HG03095 (cell line): ENCODE measurements at regions not wholly inside any gene's neighbourhood (a gene's known extent, or its start where the extent isn't known, plus 50 kb on each side); places are given as distances from the start of the nearest gene placed in this dataset.

Experiments
- ATAC-seq: cut with Tn5 transposase; IDR thresholded peaks from one replicate; pipeline ENCODE4 v1.9.1; 2021; ENCODE audit warnings: moderate library complexity; ENCODE audit not compliant: unreplicated experiment

GRCh38 chr4:155564880-155565279 is 101.8 kb upstream of the GUCY1A1 start:
- ATAC-seq = no peak

- ATAC-seq = no peak
Observed at GRCh38 chr4:155564086-155564485, 102.6 kb upstream of the GUCY1A1 start.

DNA sequence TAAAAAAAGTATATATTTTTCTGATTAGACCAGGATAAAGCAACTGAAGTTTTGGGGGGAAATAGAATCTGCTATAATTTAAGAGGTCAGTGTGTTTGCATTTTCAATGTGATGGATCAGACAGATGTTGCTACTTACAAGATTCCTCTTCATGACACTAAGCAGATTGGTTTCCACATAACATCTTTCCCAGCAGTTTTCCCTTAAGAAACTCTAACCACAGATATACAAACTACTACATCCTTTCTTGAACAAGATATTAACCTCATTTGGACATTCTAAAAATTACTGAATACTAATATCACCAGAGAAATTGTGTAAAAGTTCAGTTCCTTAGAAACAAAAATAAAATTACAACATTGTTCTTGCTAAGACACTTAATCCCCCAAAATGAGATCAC is 106.7 kb upstream of the GUCY1A1 start:
- no peak for ATAC-seq

DNA sequence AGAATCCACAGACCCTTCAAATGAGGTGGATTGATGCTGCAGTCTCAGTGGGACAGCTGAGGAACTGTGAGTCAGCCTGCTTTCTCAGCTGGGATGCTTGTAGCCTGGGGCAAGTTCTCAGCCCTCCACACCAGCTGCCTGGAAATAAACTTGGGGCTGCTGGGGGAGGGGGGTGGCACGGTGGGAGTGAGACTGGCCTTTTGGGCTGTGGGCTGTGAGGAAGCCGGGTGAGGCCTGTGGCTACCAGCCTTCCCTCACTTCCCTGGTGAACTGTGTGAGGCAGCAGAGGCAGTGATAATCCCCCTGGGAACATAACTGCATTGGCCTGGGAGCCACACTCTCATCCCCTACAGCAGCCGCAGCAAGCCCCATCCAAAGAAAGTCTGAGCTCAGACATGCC is 114.5 kb upstream of the GUCY1A1 start:
- no peak for ATAC-seq

GRCh38 chr4:155548173-155548572 is 118.5 kb upstream of the GUCY1A1 start:
- no peak for ATAC-seq

DNA sequence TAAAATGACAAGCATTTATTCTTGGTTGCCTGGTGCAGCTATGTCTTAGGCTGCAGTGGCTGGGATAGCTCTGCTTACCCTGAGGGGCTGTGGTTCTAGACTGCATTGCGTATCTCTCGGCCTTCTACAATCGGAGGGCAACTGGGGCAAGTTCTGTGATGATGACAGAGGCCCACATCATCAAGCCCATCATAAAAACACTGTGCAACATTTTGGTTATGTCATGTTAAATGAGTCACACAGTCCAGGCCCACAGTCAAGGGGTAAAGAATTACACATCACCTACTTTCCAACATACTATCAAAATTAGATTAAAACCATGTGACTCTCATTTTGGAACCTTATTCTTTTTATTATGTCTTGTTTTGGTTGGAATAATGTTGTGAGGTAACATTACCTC is 120.2 kb upstream of the GUCY1A1 start:
- no peak for ATAC-seq

DNA sequence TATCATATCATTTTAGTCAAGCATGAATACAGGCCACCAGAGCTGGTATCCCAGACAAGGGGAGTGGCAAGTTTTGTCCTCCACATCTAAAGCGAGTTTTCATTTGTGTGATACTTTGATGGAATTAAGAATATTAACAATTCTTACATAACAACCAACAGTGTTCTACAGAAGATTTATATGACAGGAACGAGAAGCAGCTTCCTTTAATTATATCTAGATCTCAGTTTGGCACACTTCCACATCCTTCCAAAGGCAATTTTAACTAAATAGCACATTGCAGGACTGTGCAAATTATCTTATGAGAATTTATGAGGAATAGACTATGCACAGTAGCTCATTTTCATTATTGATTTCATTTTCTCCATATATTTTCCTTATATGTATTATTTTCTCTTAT is 121.2 kb upstream of the GUCY1A1 start:
- no peak for ATAC-seq

DNA sequence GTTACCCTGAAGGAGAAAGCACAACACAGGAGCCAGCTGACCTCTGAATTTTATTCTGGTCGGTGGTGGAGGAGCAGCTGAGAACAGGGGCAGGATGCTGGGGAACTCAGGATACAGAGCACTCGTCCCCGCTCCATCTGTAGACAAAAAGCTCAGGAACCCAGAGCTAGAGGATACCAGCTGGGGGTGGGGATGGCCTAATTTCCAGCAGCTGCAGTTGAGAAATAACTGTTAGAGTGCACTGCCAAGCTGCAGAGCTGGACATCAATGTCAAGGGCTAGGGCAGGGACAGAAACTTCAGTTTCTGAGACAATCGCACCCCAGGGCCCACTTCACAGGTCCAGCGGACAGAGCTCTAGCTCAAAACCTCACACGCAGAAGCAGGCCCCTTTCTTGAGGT is 122.1 kb upstream of the GUCY1A1 start:
- ATAC-seq = no peak

DNA sequence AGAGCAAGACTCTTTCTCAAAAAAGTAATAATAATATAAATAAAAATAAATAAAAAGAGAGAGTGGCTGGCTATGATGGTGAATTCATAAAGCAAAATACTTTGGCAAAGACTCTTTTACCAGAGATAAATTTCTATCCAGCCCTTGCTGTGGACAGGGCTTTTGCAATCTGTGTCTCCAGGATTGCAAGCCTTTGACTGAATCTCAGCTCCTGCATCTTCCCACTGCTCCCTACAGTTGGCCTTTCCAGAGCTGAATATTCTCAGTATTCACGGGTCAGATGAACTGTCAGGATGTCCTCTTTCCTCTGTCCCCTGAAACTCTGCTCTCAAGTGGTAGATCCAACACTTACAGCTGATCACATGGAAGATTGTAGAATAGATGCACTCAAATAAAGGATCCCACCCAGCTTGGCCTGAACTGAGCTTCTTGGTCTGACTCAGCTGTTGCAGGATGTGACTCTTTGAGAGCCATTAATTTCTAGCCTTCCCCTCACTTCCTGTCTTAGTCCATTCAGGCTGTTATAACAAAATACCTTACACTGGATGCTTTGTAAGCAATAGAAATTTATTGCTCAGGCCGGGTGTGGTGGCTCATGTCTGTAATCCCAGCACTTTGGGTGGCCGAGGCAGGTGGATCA is 123.4 kb upstream of the GUCY1A1 start:
- ATAC-seq = no peak

GRCh38 chr4:155542415-155542814 is 124.2 kb upstream of the GUCY1A1 start:
- ATAC-seq = no peak

- ATAC-seq = no peak
Observed at GRCh38 chr4:155541716-155542115, 124.9 kb upstream of the GUCY1A1 start.

GRCh38 chr4:155540698-155541097 is 126.0 kb upstream of the GUCY1A1 start:
- no peak for ATAC-seq

DNA sequence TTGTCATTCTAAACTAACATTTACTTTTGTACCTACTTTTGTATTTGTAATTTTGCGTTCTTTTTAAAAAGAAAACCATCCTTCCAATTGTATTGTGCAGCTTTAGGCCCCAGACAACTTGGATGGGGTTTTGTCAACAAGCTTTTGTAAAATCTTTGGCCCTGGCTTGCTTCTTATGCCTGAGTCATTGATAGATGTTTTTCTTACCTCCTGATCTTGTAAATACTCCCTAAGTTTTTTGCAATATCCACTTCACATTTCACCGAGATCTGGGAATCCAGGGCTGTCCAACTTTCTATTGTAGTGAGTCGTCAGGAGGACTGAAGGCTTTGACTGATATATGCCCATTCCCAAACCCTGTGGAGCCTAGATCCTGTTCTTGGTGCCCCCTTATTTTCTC is 126.9 kb upstream of the GUCY1A1 start:
- ATAC-seq = no peak

GRCh38 chr4:155535802-155536454 is 130.7 kb upstream of the GUCY1A1 start:
- no peak for ATAC-seq

GRCh38 chr4:155532373-155533085 is 134.1 kb upstream of the GUCY1A1 start:
- no peak for ATAC-seq

GRCh38 chr4:155530857-155531256 is 135.8 kb upstream of the GUCY1A1 start:
- ATAC-seq = no peak

GRCh38 chr4:155530290-155530689 is 136.4 kb upstream of the GUCY1A1 start:
- no peak for ATAC-seq

DNA sequence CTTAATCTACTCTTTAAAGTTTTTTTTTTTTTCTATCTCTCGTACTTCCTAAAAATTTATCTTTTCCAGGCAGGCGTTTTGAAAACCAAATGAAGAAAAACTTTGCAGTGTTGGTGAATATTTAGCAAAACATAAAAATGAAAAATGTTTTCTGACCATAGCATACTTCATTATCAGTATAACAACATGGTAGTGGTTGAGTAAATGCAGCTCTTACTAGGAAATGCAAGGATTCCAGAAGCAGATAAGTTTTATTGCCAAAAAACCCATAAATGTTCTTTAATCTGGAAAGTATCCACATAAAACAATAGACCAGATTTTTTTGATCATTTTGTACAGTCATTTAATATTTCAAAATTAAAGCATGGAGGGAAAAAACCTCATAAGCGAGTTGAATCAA is 136.9 kb upstream of the GUCY1A1 start:
- no peak for ATAC-seq

- ATAC-seq = no peak
Observed at GRCh38 chr4:155529272-155529671, 137.4 kb upstream of the GUCY1A1 start.

GRCh38 chr4:155526452-155527169 is 140.0 kb upstream of the GUCY1A1 start:
- ATAC-seq = no peak

DNA sequence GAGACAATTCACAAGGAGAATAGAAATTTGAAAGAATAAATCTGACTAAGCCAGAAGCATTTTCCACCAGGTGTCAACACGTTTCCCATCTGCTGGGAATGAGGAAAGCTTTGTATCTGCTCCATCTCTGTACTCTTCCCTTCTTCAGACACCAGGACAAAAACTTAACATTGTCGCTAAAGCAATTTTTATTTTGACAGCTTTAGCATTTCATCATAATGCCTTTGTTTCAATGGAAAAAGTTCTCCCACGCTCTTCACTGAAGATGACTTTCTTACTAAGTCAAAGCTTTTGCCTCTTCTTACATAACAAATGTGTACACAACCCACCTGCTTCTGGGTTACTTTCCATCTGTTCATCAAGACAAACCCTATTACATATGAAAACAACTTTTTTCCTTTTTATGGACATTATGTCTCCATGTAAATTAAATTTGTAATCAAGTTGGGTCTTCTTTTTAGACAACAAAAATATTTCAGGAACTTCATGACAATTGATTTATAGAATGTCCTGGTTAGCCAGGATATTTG is 141.7 kb upstream of the GUCY1A1 start:
- ATAC-seq = no peak
